AG04450 (cell line): ENCODE measurements at regions not wholly inside any gene's neighbourhood (a gene's known extent, or its start where the extent isn't known, plus 50 kb on each side); places are given as distances from the start of the nearest gene placed in this dataset.

Experiments
- CTCF ChIA-PET: fragments of 300-600, 350-600 bp; formaldehyde crosslinking; extraction: SDS; loops from one replicate; lab custom pipeline; 2022; ENCODE audit warnings: antibody characterized with exemption, inconsistent platforms; lab: Charles Lee
- POLR2A ChIA-PET: fragments of 350-600 bp; formaldehyde crosslinking; extraction: SDS; loops from one replicate; lab custom pipeline; 2021; ENCODE audit warnings: antibody characterized with exemption, inconsistent platforms; lab: Yijun Ruan, JAX
- DNase-seq: peaks from one replicate; pipeline ENCODE4 v3.0.0-alpha.2; 2011; ENCODE audit warnings: low read depth, low spot score
- H3K27ac ChIP-seq: one replicate; pipeline ENCODE4 v1.5.1; 2012; ENCODE audit warnings: low read depth, low read length, control low read depth
- H3K27me3 ChIP-seq: one replicate; pipeline ENCODE4 v1.6.0; 2012; ENCODE audit warnings: low read length; ENCODE audit not compliant: control insufficient read depth, insufficient read depth
- H3K4me3 ChIP-seq: 2 replicates; pipeline ENCODE4 v1.5.1; 2011; ENCODE audit warnings: mild to moderate bottlenecking, low read depth, low read length, control low read depth
- H3K9me3 ChIP-seq: 2 replicates; pipeline ENCODE4 v1.5.1; 2012; ENCODE audit warnings: low read length; ENCODE audit not compliant: control insufficient read depth, insufficient read depth
- TF ChIP-seq, protein P1 (sequence below): IDR thresholded peaks from 2 replicates; pipeline ENCODE4 v1.5.1; 2011; ENCODE audit warnings: low read depth, low read length, control low read depth, inconsistent platforms

DNA sequence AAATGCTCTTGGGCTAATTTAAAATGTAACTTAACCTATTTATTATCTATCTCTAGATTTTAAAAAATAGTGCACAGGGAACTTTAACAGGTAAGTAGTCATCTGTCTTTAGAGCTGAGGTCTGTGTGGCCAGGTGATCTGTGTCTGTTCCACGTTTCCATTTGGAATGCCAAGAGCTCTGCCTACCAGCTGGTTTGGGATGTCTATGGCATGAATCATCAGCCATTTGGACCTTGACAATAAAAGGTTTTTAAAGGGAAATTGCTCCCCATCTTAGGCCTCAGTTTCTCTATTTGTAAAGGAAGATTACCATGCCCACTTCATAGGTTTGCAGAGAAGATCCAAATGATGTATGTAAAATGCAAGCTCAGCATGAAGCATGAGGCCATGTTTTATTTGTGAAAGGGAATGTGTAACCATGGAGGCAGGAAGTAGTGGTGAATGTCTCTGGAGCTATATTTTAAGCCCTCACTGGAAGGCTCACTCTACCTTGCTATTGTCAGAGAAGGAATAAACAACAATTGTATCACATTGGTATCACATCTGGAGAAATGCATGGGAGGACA, 548.1 kb upstream of the LMCD1 start:
- TF ChIP-seq, protein P1, sequence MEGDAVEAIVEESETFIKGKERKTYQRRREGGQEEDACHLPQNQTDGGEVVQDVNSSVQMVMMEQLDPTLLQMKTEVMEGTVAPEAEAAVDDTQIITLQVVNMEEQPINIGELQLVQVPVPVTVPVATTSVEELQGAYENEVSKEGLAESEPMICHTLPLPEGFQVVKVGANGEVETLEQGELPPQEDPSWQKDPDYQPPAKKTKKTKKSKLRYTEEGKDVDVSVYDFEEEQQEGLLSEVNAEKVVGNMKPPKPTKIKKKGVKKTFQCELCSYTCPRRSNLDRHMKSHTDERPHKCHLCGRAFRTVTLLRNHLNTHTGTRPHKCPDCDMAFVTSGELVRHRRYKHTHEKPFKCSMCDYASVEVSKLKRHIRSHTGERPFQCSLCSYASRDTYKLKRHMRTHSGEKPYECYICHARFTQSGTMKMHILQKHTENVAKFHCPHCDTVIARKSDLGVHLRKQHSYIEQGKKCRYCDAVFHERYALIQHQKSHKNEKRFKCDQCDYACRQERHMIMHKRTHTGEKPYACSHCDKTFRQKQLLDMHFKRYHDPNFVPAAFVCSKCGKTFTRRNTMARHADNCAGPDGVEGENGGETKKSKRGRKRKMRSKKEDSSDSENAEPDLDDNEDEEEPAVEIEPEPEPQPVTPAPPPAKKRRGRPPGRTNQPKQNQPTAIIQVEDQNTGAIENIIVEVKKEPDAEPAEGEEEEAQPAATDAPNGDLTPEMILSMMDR = no peak
- ChIA-PET CTCF (no interaction called here), POLR2A (no interaction called here)
- DNase-seq = no peak
- Histone ChIP-seq H3K9me3 (peaks cover 9% of the 10 kb centered on the region), H3K27me3 (no peaks in the 10 kb centered on the region), H3K27ac (no peak overlapping the region), H3K4me3 (no peak overlapping the region)

DNA sequence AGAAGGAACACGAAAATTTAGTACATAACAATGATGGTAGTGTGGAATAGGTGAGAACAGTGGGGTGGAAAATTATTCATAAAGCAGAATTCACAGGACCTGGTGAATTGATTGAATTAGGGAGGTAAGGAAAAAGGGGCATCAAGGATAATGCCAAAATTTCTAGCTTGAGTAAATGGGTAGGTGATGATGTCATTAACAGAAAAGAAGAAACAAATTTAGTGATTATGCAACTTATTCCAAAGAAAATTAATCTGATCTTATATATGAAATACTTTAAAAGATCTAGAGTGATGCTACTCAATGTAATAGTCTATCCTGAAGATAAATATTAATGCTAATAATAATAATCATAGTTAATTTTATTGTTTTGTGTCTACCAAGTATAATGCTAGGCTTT, 544.6 kb upstream of the LMCD1 start:
- Histone ChIP-seq H3K4me3 (no peak overlapping the region), H3K27ac (no peak overlapping the region), H3K9me3 (peaks cover 15% of the 10 kb centered on the region), H3K27me3 (no peaks in the 10 kb centered on the region)
- POLR2A ChIA-PET = no interaction called here
- CTCF ChIA-PET = no interaction called here
- DNase-seq = no peak
- TF ChIP-seq, protein P1 = no peak

DNA sequence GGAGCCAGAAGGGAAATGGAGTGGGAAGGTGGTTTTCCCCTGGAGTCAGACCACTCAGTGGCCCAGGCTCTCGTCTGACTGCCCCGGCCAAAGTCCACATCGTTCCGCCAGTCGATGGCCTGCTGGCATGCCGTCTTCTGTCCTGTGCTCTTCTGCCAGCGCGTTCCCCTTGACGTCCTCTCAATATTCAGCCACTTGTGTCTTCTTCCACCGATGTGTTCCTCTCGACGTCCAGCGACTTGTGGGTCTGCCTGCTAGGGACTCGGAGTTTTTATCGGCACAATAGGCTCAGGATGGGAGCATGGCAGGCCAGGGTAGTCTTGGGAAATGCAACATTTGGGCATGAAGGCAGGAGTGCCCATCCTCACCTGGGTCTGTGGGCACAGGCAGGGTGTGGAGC, 542.5 kb upstream of the LMCD1 start:
- Histone ChIP-seq H3K4me3 (no peak overlapping the region), H3K9me3 (peaks cover 13% of the 10 kb centered on the region), H3K27ac (no peak overlapping the region), H3K27me3 (no peaks in the 10 kb centered on the region)
- no peak for DNase-seq
- ChIA-PET POLR2A (no interaction called here), CTCF (no interaction called here)
- TF ChIP-seq, protein P1 = no peak

DNA sequence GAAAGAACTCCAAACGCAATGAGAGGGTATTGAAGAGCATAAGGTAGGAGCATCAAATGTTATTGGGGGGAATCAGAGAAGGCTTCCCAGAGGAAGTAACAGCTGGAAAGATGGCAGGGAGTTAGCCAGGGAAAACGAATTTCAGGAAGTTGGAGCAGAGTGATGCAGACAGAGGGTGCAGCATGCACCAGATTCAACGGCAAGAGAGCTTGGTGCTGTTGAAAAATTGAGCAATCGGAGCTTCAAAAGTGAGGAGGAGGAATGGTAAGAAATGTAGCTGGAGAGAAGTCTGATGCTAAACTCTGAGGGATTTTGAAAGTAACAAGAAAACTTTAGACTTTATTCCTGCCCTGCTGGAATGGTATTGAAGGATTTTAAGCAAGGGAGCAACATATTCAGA, 541.0 kb upstream of the LMCD1 start:
- H3K4me3 ChIP-seq = no peak overlapping the region
- no peaks in the 10 kb centered on the region for H3K27me3 ChIP-seq
- TF ChIP-seq, protein P1 = no peak
- POLR2A ChIA-PET = no interaction called here
- H3K27ac ChIP-seq = no peak overlapping the region
- H3K9me3 ChIP-seq = peaks cover 13% of the 10 kb centered on the region
- DNase-seq = no peak
- CTCF ChIA-PET = no interaction called here

DNA sequence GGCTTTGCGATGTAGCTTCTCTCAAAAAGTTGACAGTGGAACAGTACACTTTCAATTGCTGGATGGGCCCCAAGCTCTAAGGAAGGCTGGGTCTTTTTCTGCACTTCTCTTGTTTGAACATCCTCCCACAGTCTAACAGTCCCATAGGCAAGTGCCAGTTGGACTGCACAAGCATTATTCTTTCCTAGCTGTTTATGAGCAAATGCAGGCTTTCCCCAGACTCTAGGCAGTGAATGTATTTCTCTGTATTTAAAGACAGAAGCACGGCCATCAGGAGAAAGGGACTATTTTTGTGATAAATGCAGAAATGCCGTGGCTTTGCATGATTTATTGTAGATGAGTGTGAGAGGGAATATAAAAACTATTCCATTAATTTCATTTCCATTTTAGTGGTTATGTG, 539.3 kb upstream of the LMCD1 start:
- CTCF ChIA-PET = no interaction called here
- DNase-seq = no peak
- Histone ChIP-seq H3K27me3 (no peaks in the 10 kb centered on the region), H3K4me3 (no peak overlapping the region), H3K27ac (no peak overlapping the region), H3K9me3 (peaks cover 13% of the 10 kb centered on the region)
- POLR2A ChIA-PET = no interaction called here
- TF ChIP-seq, protein P1 = no peak
